ENCODE measurements at regions not wholly inside any gene's neighbourhood (a gene's known extent, or its start where the extent isn't known, plus 50 kb on each side); places are given as distances from the start of the nearest gene placed in this dataset.

GRCh38 chr6:149136913-149137286 lies 180.6 kb upstream of the TAB2 start:
- DNase-seq, result no peak
- 98 to 99% methylated on average over 2 of the region's 2 CpGs for WGBS, 2 donors
- no peak for TF ChIP-seq CTCF (IDR thresholded peaks at IDR 0.05)
- intact Hi-C loops (cut with DNase I), result no loop called here
- peaks cover 0 to 12% (median 6%) of the 10 kb centered on the region in 3 donors for H3K4me1 ChIP-seq
- ATAC-seq, result no peak
- H3K4me3 ChIP-seq, result no peak overlapping the region
- H3K36me3 ChIP-seq, result no peaks in the 10 kb centered on the region
- H3K27ac ChIP-seq, result no peak overlapping the region
- no peaks in the 10 kb centered on the region for H3K9me3 ChIP-seq
- FAIRE-seq, result no peak
- H3K27me3 ChIP-seq, result no peaks in the 10 kb centered on the region

- H3K4me3 ChIP-seq, result no peak overlapping the region
- no peaks in the 10 kb centered on the region for H3K36me3 ChIP-seq
- H3K27ac ChIP-seq, result no peak overlapping the region
- H3K27me3 ChIP-seq, result no peaks in the 10 kb centered on the region
- TF ChIP-seq CTCF (IDR thresholded peaks at IDR 0.05), result no peak
- H3K4me1 ChIP-seq, result peaks cover 0 to 12% (median 6%) of the 10 kb centered on the region in 3 donors
- intact Hi-C loops (cut with DNase I), result no loop called here
- no peaks in the 10 kb centered on the region for H3K9me3 ChIP-seq
- no peak for DNase-seq
- no peak for FAIRE-seq
- ATAC-seq, result peak in 3 of 4 donors; percentile 35 to 60 (median 50)
- WGBS, 2 donors, result 42 to 57% methylated on average over 4 of the region's 4 CpGs
These were observed 179.9 kb upstream of the TAB2 start for GRCh38 chr6:149137594-149137993.

GRCh38 chr6:149138089-149138488 lies 179.4 kb upstream of the TAB2 start:
- TF ChIP-seq CTCF (IDR thresholded peaks at IDR 0.05), result no peak
- Histone ChIP-seq H3K27ac (no peak overlapping the region), H3K9me3 (no peaks in the 10 kb centered on the region), H3K27me3 (no peaks in the 10 kb centered on the region), H3K4me1 (peaks cover 0 to 12% (median 6%) of the 10 kb centered on the region in 3 donors), H3K36me3 (no peaks in the 10 kb centered on the region), H3K4me3 (no peak overlapping the region)
- intact Hi-C loops (cut with DNase I), result no loop called here
- FAIRE-seq (no peak), DNase-seq (no peak), ATAC-seq (no peak)
- WGBS, 2 donors, result 88 to 91% methylated on average over 10 of the region's 10 CpGs

GRCh38 chr6:149138699-149139294 lies 178.7 kb upstream of the TAB2 start:
- WGBS, 2 donors, result 95 to 99% methylated on average over 12 of the region's 12 CpGs
- FAIRE-seq (no peak), ATAC-seq (no peak), DNase-seq (no peak)
- H3K4me1 ChIP-seq, result peaks cover 0 to 12% (median 6%) of the 10 kb centered on the region in 3 donors
- H3K36me3 ChIP-seq, result no peaks in the 10 kb centered on the region
- intact Hi-C loops (cut with DNase I), result no loop called here
- H3K27ac ChIP-seq, result no peak overlapping the region
- H3K4me3 ChIP-seq, result no peak overlapping the region
- no peaks in the 10 kb centered on the region for H3K27me3 ChIP-seq
- no peaks in the 10 kb centered on the region for H3K9me3 ChIP-seq
- TF ChIP-seq CTCF (IDR thresholded peaks at IDR 0.05), result no peak

GRCh38 chr6:149139782-149140136 lies 177.8 kb upstream of the TAB2 start:
- no peaks in the 10 kb centered on the region for H3K27me3 ChIP-seq
- ATAC-seq, result no peak
- no peak for DNase-seq
- no peak for FAIRE-seq
- no peak overlapping the region for H3K27ac ChIP-seq
- H3K36me3 ChIP-seq, result no peaks in the 10 kb centered on the region
- no peak overlapping the region for H3K4me3 ChIP-seq
- H3K9me3 ChIP-seq, result no peaks in the 10 kb centered on the region
- H3K4me1 ChIP-seq, result peaks cover 0 to 6% (median 5%) of the 10 kb centered on the region in 3 donors
- intact Hi-C loops (cut with DNase I), result no loop called here
- TF ChIP-seq CTCF (IDR thresholded peaks at IDR 0.05), result no peak

Data from pancreas (tissue), 10 donors.